ENCODE measurements at regions not wholly inside any gene's neighbourhood (a gene's known extent, or its start where the extent isn't known, plus 50 kb on each side); places are given as distances from the start of the nearest gene placed in this dataset.

- Histone ChIP-seq H3K9ac (ENCODE audit: extremely low read depth, insufficient read length, low read length) (no peak overlapping the region), H4K8ac (replicated peaks; ENCODE audit: insufficient read length, low read depth, low read length) (no peak overlapping the region), H2BK15ac (ENCODE audit: low read depth, low read length) (no peak overlapping the region), H2AFZ (ENCODE audit: low read length) (no peak overlapping the region), H2BK120ac (ENCODE audit: low read depth, low read length, poor library complexity, severe bottlenecking) (no peak overlapping the region), H3K4ac (ENCODE audit: low read depth, low read length) (no peak overlapping the region), H3K79me2 (ENCODE audit: insufficient read depth, low read length) (no peaks in the 10 kb centered on the region), H2AK5ac (ENCODE audit: insufficient read length, low read length) (no peak overlapping the region), H3T11ph (ENCODE audit: low read length) (no peak overlapping the region), H4K20me1 (ENCODE audit: control insufficient read depth, insufficient read depth, insufficient read length) (no peaks in the 10 kb centered on the region), H3K9me3 (ENCODE audit: control insufficient read depth, low read depth, low read length) (peaks cover 23% of the 10 kb centered on the region), H3K4me2 (ENCODE audit: insufficient read depth, insufficient read length, low read length) (no peak overlapping the region), H3K27me3 (ENCODE audit: insufficient read depth, low read length) (no peaks in the 10 kb centered on the region), H3K23me2 (ENCODE audit: insufficient read length, low read depth, low read length, poor library complexity, severe bottlenecking) (no peaks in the 10 kb centered on the region), H3K27ac (ENCODE audit: insufficient read length, low read depth, low read length) (no peak overlapping the region), H3K14ac (ENCODE audit: insufficient read depth, low read length) (no peak overlapping the region), H2BK5ac (ENCODE audit: insufficient read length, low read length) (no peak overlapping the region), H2BK12ac (ENCODE audit: insufficient read length, low read depth, low read length) (no peak overlapping the region), H3K79me1 (ENCODE audit: insufficient read depth, low read depth, low read length, poor library complexity, severe bottlenecking) (no peaks in the 10 kb centered on the region), H3K18ac (ENCODE audit: insufficient read length, low read depth, low read length) (no peak overlapping the region), H3K23ac (ENCODE audit: insufficient read length, low read depth, low read length) (no peak overlapping the region), H3K4me1 (ENCODE audit: insufficient read depth, low read length) (no peaks in the 10 kb centered on the region), H4K91ac (ENCODE audit: insufficient read length, low read depth, low read length) (no peak overlapping the region), H4K5ac (ENCODE audit: insufficient read length, low read depth, low read length) (no peak overlapping the region), H3K56ac (ENCODE audit: insufficient read length, low read depth, low read length) (no peak overlapping the region), H2BK20ac (ENCODE audit: low read depth, low read length, poor library complexity, severe bottlenecking) (no peak overlapping the region)
- DNase-seq: no peak
- no peak overlapping the region for H3K4me3 Mint-ChIP-seq
- no peak for TF ChIP-seq CTCF (conservative IDR thresholded peaks at IDR 0.05)
- peaks cover 15 to 27% (median 25%) of the 10 kb centered on the region in 3 experiments for H3K36me3 Mint-ChIP-seq (ENCODE audit: insufficient read depth in 1 of 3, low read depth in 3 of 3)
- H3K4me1 Mint-ChIP-seq: no peaks in the 10 kb centered on the region
- no CpG with 5 or more reads among the region's 4 CpGs for WGBS (ENCODE audit: extremely low coverage, insufficient read length, low lambda C conversion rate)
- H3K9me3 Mint-ChIP-seq: peaks cover 52% of the 10 kb centered on the region in 2 experiments
- peaks cover 9% of the 10 kb centered on the region for H3K27me3 Mint-ChIP-seq (ENCODE audit: low read depth)
- no peak overlapping the region for H3K27ac Mint-ChIP-seq
These were observed 52.6 kb upstream of the ZSWIM5 start for GRCh38 chr1:45259053-45259452.
